H1 (cell line): ENCODE measurements at regions not wholly inside any gene's neighbourhood (a gene's known extent, or its start where the extent isn't known, plus 50 kb on each side); places are given as distances from the start of the nearest gene placed in this dataset.

Experiments used
- CTCF ChIA-PET: fragments of 300-600 bp; sonication (Branson Sonifier 250); formaldehyde crosslinking; loops from one replicate; lab custom pipeline; 2021; ENCODE audit not compliant: partially characterized antibody; lab: Charles Lee
- POLR2A ChIA-PET: fragments of 300-600 bp; sonication (Branson Sonifier 250); formaldehyde crosslinking; loops from one replicate; lab custom pipeline; 2021; ENCODE audit warnings: inconsistent platforms; ENCODE audit not compliant: partially characterized antibody; lab: Charles Lee
- DNase-seq, 2 experiments: peaks; one replicate each; pipeline versions ENCODE4 v3.0.0 to v3.0.0-alpha.2; 2010 to 2022; ENCODE audit warnings: low spot score in 2 of 2, low read depth in 1 of 2, mixed read lengths in 1 of 2
- FAIRE-seq: peaks from 2 replicates; lab custom pipeline; 2011; peaks lifted over from hg19 to GRCh38; lab: Jason Lieb, UNC
- H2AFZ ChIP-seq: 2 replicates; pipeline ENCODE4 v1.8.1; 2012; ENCODE audit warnings: low read length, inconsistent platforms
- H2AK5ac ChIP-seq: 2 replicates; pipeline ENCODE4 v1.6.1; 2013; ENCODE audit warnings: low read depth, low read length
- H2BK120ac ChIP-seq: replicated peaks from 2 replicates; pipeline ENCODE3; 2013; ENCODE audit warnings: low read depth, low read length, inconsistent platforms
- H2BK12ac ChIP-seq: 2 replicates; pipeline ENCODE4 v1.6.1; 2013; ENCODE audit warnings: low read depth, low read length
- H2BK15ac ChIP-seq: 2 replicates; pipeline ENCODE4 v1.6.1; 2013; ENCODE audit warnings: low read length
- H2BK20ac ChIP-seq: 2 replicates; pipeline ENCODE4 v1.6.1; 2013; ENCODE audit warnings: low read length
- H2BK5ac ChIP-seq: 2 replicates; pipeline ENCODE4 v1.6.1; 2013; ENCODE audit warnings: low read depth, low read length
- H3K14ac ChIP-seq: 2 replicates; pipeline ENCODE4 v1.6.1; 2013; ENCODE audit warnings: inconsistent platforms; ENCODE audit not compliant: insufficient read length
- H3K18ac ChIP-seq: 2 replicates; pipeline ENCODE4 v1.6.1; 2013; ENCODE audit warnings: low read length; ENCODE audit errors: extremely low read depth
- H3K23ac ChIP-seq: 2 replicates; pipeline ENCODE4 v1.6.1; 2013; ENCODE audit warnings: inconsistent platforms; ENCODE audit not compliant: insufficient read length
- H3K23me2 ChIP-seq: 2 replicates; pipeline ENCODE4 v1.6.1; 2013; ENCODE audit warnings: low read depth, low read length
- H3K27ac ChIP-seq: 2 replicates; pipeline ENCODE4 v1.6.1; 2011; ENCODE audit warnings: low read depth, low read length, inconsistent platforms
- H3K27me3 ChIP-seq, 4 experiments: replicated peaks in 1 of 4; 1 replicate in 1 of 4; 2 replicates in 3 of 4; pipeline versions ENCODE4 v1.6.1 to v1.8.1; 2011 to 2013; ENCODE audit warnings: low read length in 3 of 4, mild to moderate bottlenecking in 3 of 4, inconsistent platforms in 2 of 4, mixed read lengths in 2 of 4, moderate library complexity in 1 of 4; ENCODE audit not compliant: control insufficient read depth in 3 of 4, insufficient read depth in 3 of 4; ENCODE audit errors: extremely low read depth in 1 of 4
- H3K36me3 ChIP-seq, 4 experiments: 2 replicates each; pipeline versions ENCODE4 v1.6.1 to v1.8.1; 2011 to 2013; ENCODE audit warnings: mild to moderate bottlenecking in 4 of 4, low read length in 3 of 4, moderate library complexity in 2 of 4, control low read depth in 1 of 4, inconsistent platforms in 1 of 4; ENCODE audit not compliant: insufficient read depth in 4 of 4, control insufficient read depth in 2 of 4
- H3K4ac ChIP-seq: replicated peaks from 2 replicates; pipeline ENCODE3; 2013; ENCODE audit warnings: low read length, low read depth, mixed read lengths, inconsistent platforms; ENCODE audit not compliant: insufficient read length
- H3K4me1 ChIP-seq, 4 experiments: replicated peaks in 1 of 4; 1 replicate in 1 of 4; 2 replicates in 3 of 4; pipeline versions ENCODE4 v1.6.1 to v1.8.1; 2011 to 2013; ENCODE audit warnings: low read length in 3 of 4, inconsistent platforms in 2 of 4, mixed read lengths in 1 of 4; ENCODE audit not compliant: insufficient read depth in 4 of 4, control insufficient read depth in 3 of 4
- H3K4me2 ChIP-seq, 2 experiments: 2 replicates each; pipeline versions ENCODE4 v1.6.1 to v1.8.1; 2011 to 2013; ENCODE audit warnings: low read depth in 2 of 2, low read length in 2 of 2, control low read depth in 1 of 2, inconsistent platforms in 1 of 2, mild to moderate bottlenecking in 1 of 2; ENCODE audit not compliant: insufficient read depth in 1 of 2
- H3K4me3 ChIP-seq, 4 experiments: fragments of 200-600, 300-600 bp in 1 of 4; sonication (generic), shearing (Covaris generic), sonication (Bioruptor Twin) in 1 of 4; 2 replicates each; pipeline versions ENCODE4 v1.5.1 to v1.8.1; 2011 to 2016; ENCODE audit warnings: low read length in 4 of 4, low read depth in 3 of 4, control low read depth in 2 of 4, inconsistent platforms in 2 of 4, mild to moderate bottlenecking in 2 of 4, mixed read lengths in 1 of 4, moderate library complexity in 1 of 4; ENCODE audit not compliant: insufficient read depth in 2 of 4; ENCODE audit errors: extremely low read depth in 1 of 4
- H3K56ac ChIP-seq: replicated peaks from 2 replicates; pipeline ENCODE3; 2013; ENCODE audit warnings: low read depth, mild to moderate bottlenecking, mixed read lengths, low read length, inconsistent platforms; ENCODE audit not compliant: insufficient read length
- H3K79me1 ChIP-seq: 2 replicates; pipeline ENCODE4 v1.6.1; 2013; ENCODE audit warnings: low read depth, low read length, control low read depth
- H3K79me2 ChIP-seq, 2 experiments: 2 replicates each; pipeline versions ENCODE4 v1.6.1 to v1.8.1; 2012 to 2013; ENCODE audit warnings: low read length in 2 of 2, mild to moderate bottlenecking in 2 of 2, inconsistent platforms in 1 of 2; ENCODE audit not compliant: insufficient read depth in 2 of 2, control insufficient read depth in 1 of 2
- H3K9ac ChIP-seq, 4 experiments: replicated peaks in 1 of 4; 1 replicate in 1 of 4; 2 replicates in 3 of 4; pipeline versions ENCODE4 v1.6.1 to v1.8.1; 2011 to 2013; ENCODE audit warnings: low read depth in 3 of 4, low read length in 3 of 4, control low read depth in 2 of 4, mild to moderate bottlenecking in 2 of 4, moderate library complexity in 2 of 4, inconsistent platforms in 1 of 4; ENCODE audit errors: extremely low read depth in 1 of 4
- H3K9me3 ChIP-seq, 2 experiments: 2 replicates each; pipeline versions ENCODE4 v1.6.1 to v1.8.1; 2012 to 2013; ENCODE audit warnings: mild to moderate bottlenecking in 2 of 2, moderate library complexity in 2 of 2, control low read depth in 1 of 2, inconsistent platforms in 1 of 2, low read depth in 1 of 2, low read length in 1 of 2, mixed read lengths in 1 of 2; ENCODE audit not compliant: insufficient read depth in 2 of 2
- H4K20me1 ChIP-seq, 2 experiments: replicated peaks in 1 of 2; 2 replicates each; pipeline versions ENCODE3 to v1.8.1; 2011 to 2013; ENCODE audit warnings: inconsistent platforms in 2 of 2, low read length in 2 of 2, mild to moderate bottlenecking in 1 of 2; ENCODE audit not compliant: insufficient read depth in 2 of 2, control insufficient read depth in 1 of 2
- H4K5ac ChIP-seq: 2 replicates; pipeline ENCODE4 v1.6.1; 2013; ENCODE audit warnings: low read length, low read depth, mixed read lengths, inconsistent platforms; ENCODE audit not compliant: insufficient read length
- H4K8ac ChIP-seq: 2 replicates; pipeline ENCODE4 v1.8.0; 2013; ENCODE audit warnings: mild to moderate bottlenecking, moderate library complexity, low read length, inconsistent platforms; ENCODE audit not compliant: insufficient read depth; ENCODE audit errors: extremely low read depth
- H4K91ac ChIP-seq: replicated peaks from 2 replicates; pipeline ENCODE3; 2013; ENCODE audit warnings: low read length, mixed read lengths, inconsistent platforms; ENCODE audit not compliant: insufficient read length
- ASH2L ChIP-seq: fragments of 200-600, 300-600 bp; sonication (generic); IDR thresholded peaks from one replicate; pipeline ENCODE4 v1.7.1; 2017; ENCODE audit warnings: low read length
- BCL11A ChIP-seq, 2 experiments: IDR thresholded peaks; one replicate each; pipeline ENCODE4 v1.6.1; 2011; ENCODE audit warnings: low read depth in 2 of 2, low read length in 2 of 2, mild to moderate bottlenecking in 2 of 2
- CBX5 ChIP-seq: fragments of 300-800, 300-1000 bp; sonication (generic); IDR thresholded peaks from 2 replicates; pipeline ENCODE4 v1.7.1; 2016; ENCODE audit warnings: antibody characterized with exemption, low read length, low read depth
- CHD1 ChIP-seq: IDR thresholded peaks from 2 replicates; pipeline ENCODE4 v1.6.1; 2012; ENCODE audit warnings: low read depth, low read length, improper control_type of control experiment
- EZH2 ChIP-seq: fragments of 200-600 bp; sonication (generic); IDR thresholded peaks from 2 replicates; pipeline ENCODE4 v1.7.1; 2012; ENCODE audit warnings: low read depth, mild to moderate bottlenecking, moderate library complexity, low read length, inconsistent platforms; ENCODE audit not compliant: severe bottlenecking
- GABPA ChIP-seq: IDR thresholded peaks from 2 replicates; pipeline ENCODE4 v1.6.1; 2011; ENCODE audit warnings: mild to moderate bottlenecking, low read length, moderate library complexity, borderline replicate concordance; ENCODE audit not compliant: insufficient read depth
- MAFK ChIP-seq: IDR thresholded peaks from 2 replicates; pipeline ENCODE4 v1.6.1; 2012; ENCODE audit warnings: low read depth, mild to moderate bottlenecking, improper control_type of control experiment, low read length
- RFX5 ChIP-seq: IDR thresholded peaks from 2 replicates; pipeline ENCODE4 v1.6.1; 2011; ENCODE audit warnings: low read depth, low read length, improper control_type of control experiment, borderline replicate concordance
- RXRA ChIP-seq: IDR thresholded peaks from 2 replicates; pipeline ENCODE4 v1.6.1; 2011; ENCODE audit warnings: low read depth, mild to moderate bottlenecking, low read length, moderate library complexity; ENCODE audit not compliant: insufficient read depth
- SRF ChIP-seq: IDR thresholded peaks from 2 replicates; pipeline ENCODE4 v1.6.1; 2011; ENCODE audit warnings: mild to moderate bottlenecking, low read depth, low read length, moderate library complexity
- TAF7 ChIP-seq: optimal IDR thresholded peaks from 2 replicates; pipeline ENCODE3; 2011; ENCODE audit warnings: low read depth, mild to moderate bottlenecking, inconsistent platforms, low read length, moderate library complexity, borderline replicate concordance
- USF2 ChIP-seq: IDR thresholded peaks from 2 replicates; pipeline ENCODE4 v1.6.1; 2011; ENCODE audit warnings: low read length, improper control_type of control experiment
- WGBS, 2 experiments: shearing (Covaris generic) in 1 of 2; methylation state at CpG; one replicate each; pipeline versions ENCODE4 v1.1.6 to v1.1.7; 2013 to 2015; ENCODE audit warnings: low lambda C conversion rate in 2 of 2, mixed read lengths in 2 of 2, inconsistent platforms in 1 of 2, low coverage in 1 of 2, missing lambda C conversion rate in 1 of 2; ENCODE audit not compliant: insufficient replicate concordance in 2 of 2, insufficient coverage in 1 of 2, insufficient read length in 1 of 2; ENCODE audit errors: extremely low coverage in 1 of 2, missing lambda C conversion rate in 1 of 2; 5-methylcytosine and 5-hydroxymethylcytosine counted together

GRCh38 chr2:145029081-145029480 lies 509.2 kb upstream of the ZEB2 start:
- Histone ChIP-seq H2BK5ac (no peak overlapping the region), H2BK15ac (no peak overlapping the region), H4K5ac (no peak overlapping the region), H4K8ac (no peak overlapping the region), H3K27ac (no peak overlapping the region), H3K23ac (no peak overlapping the region), H3K4ac (no peak overlapping the region), H2BK12ac (no peak overlapping the region), H3K79me2 (no peaks in the 10 kb centered on the region), H3K79me1 (no peaks in the 10 kb centered on the region), H3K9me3 (no peaks in the 10 kb centered on the region), H3K4me1 (no peaks in the 10 kb centered on the region), H3K27me3 (no peaks in the 10 kb centered on the region), H3K23me2 (no peaks in the 10 kb centered on the region; the same call in 1 of the 2 replicates), H3K36me3 (no peaks in the 10 kb centered on the region), H2BK20ac (no peak overlapping the region), H4K91ac (no peak overlapping the region), H2AFZ (no peak overlapping the region), H3K56ac (no peak overlapping the region), H3K4me2 (no peak overlapping the region), H3K9ac (no peak overlapping the region), H4K20me1 (no peaks in the 10 kb centered on the region), H2AK5ac (no peak overlapping the region), H3K18ac (no peak overlapping the region), H3K14ac (no peak overlapping the region), H2BK120ac (no peak overlapping the region), H3K4me3 (no peak overlapping the region)
- TF ChIP-seq GABPA (no peak), ASH2L (no peak), USF2 (no peak), MAFK (no peak), TAF7 (no peak), BCL11A (IDR thresholded peaks at IDR 0.05; ENCODE audit: low read depth in 2 of 2, low read length in 2 of 2) (no peak), SRF (no peak), RXRA (no peak), CBX5 (no peak), RFX5 (no peak), EZH2 (no peak), CHD1 (no peak)
- FAIRE-seq (no peak), DNase-seq (no peak)
- ChIA-PET POLR2A (no interaction called here), CTCF (no interaction called here)
- WGBS, 2 experiments: 91% methylated on average over 5 of the region's 5 CpGs; no CpG with 5 or more reads in 1 of the 2 experiments
